PC-3 (cell line): ENCODE measurements at regions not wholly inside any gene's neighbourhood (a gene's known extent, or its start where the extent isn't known, plus 50 kb on each side); places are given as distances from the start of the nearest gene placed in this dataset.

Source experiments
- ATAC-seq: fragments of 200-7000 bp; cut with Tn5 transposase; 2 replicates; pipeline ENCODE4 v1.9.1; 2020; ENCODE audit warnings: mild to moderate bottlenecking, moderate library complexity
- BruUV-seq: library from RNA; stranded (reverse); fragments of 400-500 nt; replicated peaks from 2 replicates; lab custom pipeline; 2021; lab: Mats Ljungman, UMichigan
- CTCF ChIA-PET: fragments of 300-600 bp; sonication (Branson Sonifier 250); formaldehyde crosslinking; loops from one replicate; lab custom pipeline; 2022; ENCODE audit warnings: antibody characterized with exemption; lab: Charles Lee
- POLR2A ChIA-PET: fragments of 300-600 bp; sonication (Branson Sonifier 250); formaldehyde crosslinking; loops from one replicate; lab custom pipeline; 2022; ENCODE audit warnings: antibody characterized with exemption; ENCODE audit not compliant: unreplicated experiment; lab: Charles Lee
- DNase-seq: peaks from one replicate; pipeline ENCODE4 v3.0.0-alpha.2; 2015
- H2AFZ ChIP-seq: fragments of 300-600 bp; sonication (generic); 2 replicates; pipeline ENCODE4 v1.6.0; 2016; ENCODE audit warnings: antibody characterized with exemption, low read length
- H3F3A ChIP-seq: fragments of 300-600 bp; sonication (generic); one replicate; pipeline ENCODE4 v1.6.0; 2017; ENCODE audit warnings: antibody characterized with exemption, low read length, control low read depth, mild to moderate bottlenecking; ENCODE audit not compliant: unreplicated experiment
- H3K27ac ChIP-seq: fragments of 300-600 bp; sonication (generic); 2 replicates; pipeline ENCODE4 v1.5.1; 2016; ENCODE audit warnings: mild to moderate bottlenecking, low read length
- H3K27me3 ChIP-seq: fragments of 300-600 bp; sonication (generic); 2 replicates; pipeline ENCODE4 v1.6.1; 2016; ENCODE audit warnings: low read length, mixed read lengths
- H3K36me3 ChIP-seq: fragments of 300-600 bp; sonication (generic); 2 replicates; pipeline ENCODE4 v1.6.1; 2016; ENCODE audit warnings: low read depth, mixed run types, low read length, mixed read lengths
- H3K4me1 ChIP-seq: fragments of 300-600 bp; sonication (generic); 2 replicates; pipeline ENCODE4 v1.5.1; 2016; ENCODE audit warnings: low read length; ENCODE audit not compliant: insufficient read depth
- H3K4me2 ChIP-seq: fragments of 300-600 bp; sonication (generic); 2 replicates; pipeline ENCODE4 v1.6.0; 2016; ENCODE audit warnings: low read length
- H3K4me3 ChIP-seq: fragments of 300-600 bp; sonication (generic); 2 replicates; pipeline ENCODE4 v1.5.1; 2016; ENCODE audit warnings: mild to moderate bottlenecking, low read length, mixed read lengths
- H3K79me2 ChIP-seq: fragments of 300-600 bp; sonication (generic); 2 replicates; pipeline ENCODE4 v1.6.1; 2017; ENCODE audit warnings: low read length, mixed read lengths
- H3K9ac ChIP-seq: fragments of 300-600 bp; sonication (generic); 2 replicates; pipeline ENCODE4 v1.6.0; 2016; ENCODE audit warnings: mild to moderate bottlenecking, low read length
- H3K9me2 ChIP-seq: fragments of 300-600 bp; sonication (generic); replicated peaks from 2 replicates; pipeline ENCODE4 v1.6.1; 2016; ENCODE audit warnings: mixed run types, low read length, mixed read lengths
- H3K9me3 ChIP-seq: fragments of 300-600 bp; sonication (generic); 2 replicates; pipeline ENCODE4 v1.6.1; 2016; ENCODE audit warnings: low read length, mixed read lengths
- H4K20me1 ChIP-seq: fragments of 300-600 bp; sonication (generic); 2 replicates; pipeline ENCODE4 v1.6.1; 2016; ENCODE audit warnings: low read length, mixed read lengths
- EZH2 ChIP-seq: fragments of 300-600 bp; sonication (generic); IDR thresholded peaks from one replicate; pipeline ENCODE4 v1.6.1; 2017; ENCODE audit warnings: antibody characterized with exemption, mild to moderate bottlenecking, low read length; ENCODE audit not compliant: unreplicated experiment
- EZH2phosphoT487 ChIP-seq: fragments of 300-600 bp; sonication (generic); IDR thresholded peaks from 2 replicates; pipeline ENCODE4 v1.6.1; 2018; ENCODE audit warnings: mild to moderate bottlenecking, antibody characterized with exemption, low read length, borderline replicate concordance
- intact Hi-C: fragments of 100-400 bp; cut with micrococcal nuclease; formaldehyde crosslinking; loops from 2 replicates; pipeline ENCODE4 v1.9.0; 2023
- TF ChIP-seq, protein P1 (sequence below): fragments of 300-600 bp; sonication (generic); conservative IDR thresholded peaks from 2 replicates; pipeline ENCODE4 v1.5.1; 2017; ENCODE audit warnings: antibody characterized with exemption, low read depth, mild to moderate bottlenecking, low read length

DNA sequence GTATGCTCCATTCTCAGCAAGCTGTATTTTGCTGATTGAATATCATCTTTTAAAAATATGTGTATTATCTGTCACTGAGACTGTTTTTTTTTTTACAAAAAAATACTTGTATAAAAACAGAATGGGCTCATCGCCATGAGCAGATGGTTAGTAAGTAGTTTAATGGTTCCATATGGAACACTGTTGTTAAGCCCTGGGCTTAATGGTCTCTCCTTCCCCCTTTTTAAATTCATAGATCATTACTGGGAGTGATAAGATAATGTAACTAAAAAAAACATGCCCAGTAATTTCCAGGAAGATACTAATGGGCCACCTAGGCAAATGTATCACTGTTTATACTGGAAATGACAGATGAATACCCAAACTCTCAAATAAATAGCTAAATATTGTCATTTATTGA is 95.3 kb upstream of the TPRG1 start:
- H3K27me3 ChIP-seq = peaks cover 13% of the 10 kb centered on the region; the same call in 1 of the 2 replicates
- H4K20me1 ChIP-seq = no peaks in the 10 kb centered on the region
- H3K4me3 ChIP-seq = no peak overlapping the region
- H2AFZ ChIP-seq = no peak overlapping the region
- POLR2A ChIA-PET = no interaction called here
- no peaks in the 10 kb centered on the region for H3K9me3 ChIP-seq
- H3K9me2 ChIP-seq = no peaks in the 10 kb centered on the region
- H3K4me1 ChIP-seq = no peaks in the 10 kb centered on the region
- CTCF ChIA-PET = no interaction called here
- no peak overlapping the region for H3K4me2 ChIP-seq
- no TSS peak for BruUV-seq
- no peaks in the 10 kb centered on the region for H3K79me2 ChIP-seq
- TF ChIP-seq EZH2 (no peak), EZH2phosphoT487 (no peak)
- TF ChIP-seq, protein P1, sequence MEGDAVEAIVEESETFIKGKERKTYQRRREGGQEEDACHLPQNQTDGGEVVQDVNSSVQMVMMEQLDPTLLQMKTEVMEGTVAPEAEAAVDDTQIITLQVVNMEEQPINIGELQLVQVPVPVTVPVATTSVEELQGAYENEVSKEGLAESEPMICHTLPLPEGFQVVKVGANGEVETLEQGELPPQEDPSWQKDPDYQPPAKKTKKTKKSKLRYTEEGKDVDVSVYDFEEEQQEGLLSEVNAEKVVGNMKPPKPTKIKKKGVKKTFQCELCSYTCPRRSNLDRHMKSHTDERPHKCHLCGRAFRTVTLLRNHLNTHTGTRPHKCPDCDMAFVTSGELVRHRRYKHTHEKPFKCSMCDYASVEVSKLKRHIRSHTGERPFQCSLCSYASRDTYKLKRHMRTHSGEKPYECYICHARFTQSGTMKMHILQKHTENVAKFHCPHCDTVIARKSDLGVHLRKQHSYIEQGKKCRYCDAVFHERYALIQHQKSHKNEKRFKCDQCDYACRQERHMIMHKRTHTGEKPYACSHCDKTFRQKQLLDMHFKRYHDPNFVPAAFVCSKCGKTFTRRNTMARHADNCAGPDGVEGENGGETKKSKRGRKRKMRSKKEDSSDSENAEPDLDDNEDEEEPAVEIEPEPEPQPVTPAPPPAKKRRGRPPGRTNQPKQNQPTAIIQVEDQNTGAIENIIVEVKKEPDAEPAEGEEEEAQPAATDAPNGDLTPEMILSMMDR = no peak
- H3F3A ChIP-seq = no peaks in the 10 kb centered on the region
- H3K9ac ChIP-seq = no peak overlapping the region
- intact Hi-C loops = no loop called here
- no peaks in the 10 kb centered on the region for H3K36me3 ChIP-seq
- ATAC-seq (no peak), DNase-seq (no peak)
- H3K27ac ChIP-seq = no peak overlapping the region

DNA sequence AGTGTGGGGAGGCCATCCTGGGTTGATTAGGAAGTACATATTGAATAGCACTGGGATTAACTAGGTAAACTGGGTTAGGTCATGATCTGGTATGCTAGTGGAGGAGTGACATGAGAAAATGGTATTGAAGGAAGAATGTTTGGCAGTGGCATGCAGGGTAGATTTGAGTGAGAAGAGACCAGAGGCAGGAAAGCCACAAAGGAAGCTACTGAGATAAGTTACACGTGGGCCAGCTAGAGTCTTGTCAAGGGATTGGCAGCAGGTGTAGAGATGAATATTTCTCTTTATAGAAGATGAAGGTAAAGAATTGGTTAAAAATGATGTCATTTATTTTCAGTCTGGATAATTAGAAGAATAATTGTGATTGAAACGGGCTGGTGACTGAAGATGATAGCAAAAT is 91.0 kb upstream of the TPRG1 start:
- no TSS peak for BruUV-seq
- ATAC-seq = no peak
- ChIA-PET CTCF (no interaction called here), POLR2A (no interaction called here)
- no peak for DNase-seq
- Histone ChIP-seq H3K4me1 (no peaks in the 10 kb centered on the region), H3F3A (no peaks in the 10 kb centered on the region), H2AFZ (no peak overlapping the region), H3K4me3 (no peak overlapping the region), H3K36me3 (no peaks in the 10 kb centered on the region), H3K9ac (no peak overlapping the region), H4K20me1 (no peaks in the 10 kb centered on the region), H3K79me2 (no peaks in the 10 kb centered on the region), H3K27ac (no peak overlapping the region), H3K27me3 (peaks cover 13% of the 10 kb centered on the region; the same call in 1 of the 2 replicates), H3K4me2 (no peak overlapping the region), H3K9me3 (no peaks in the 10 kb centered on the region), H3K9me2 (no peaks in the 10 kb centered on the region)
- TF ChIP-seq EZH2phosphoT487 (no peak), EZH2 (no peak)
- TF ChIP-seq, protein P1 = no peak
- intact Hi-C loops = no loop called here

DNA sequence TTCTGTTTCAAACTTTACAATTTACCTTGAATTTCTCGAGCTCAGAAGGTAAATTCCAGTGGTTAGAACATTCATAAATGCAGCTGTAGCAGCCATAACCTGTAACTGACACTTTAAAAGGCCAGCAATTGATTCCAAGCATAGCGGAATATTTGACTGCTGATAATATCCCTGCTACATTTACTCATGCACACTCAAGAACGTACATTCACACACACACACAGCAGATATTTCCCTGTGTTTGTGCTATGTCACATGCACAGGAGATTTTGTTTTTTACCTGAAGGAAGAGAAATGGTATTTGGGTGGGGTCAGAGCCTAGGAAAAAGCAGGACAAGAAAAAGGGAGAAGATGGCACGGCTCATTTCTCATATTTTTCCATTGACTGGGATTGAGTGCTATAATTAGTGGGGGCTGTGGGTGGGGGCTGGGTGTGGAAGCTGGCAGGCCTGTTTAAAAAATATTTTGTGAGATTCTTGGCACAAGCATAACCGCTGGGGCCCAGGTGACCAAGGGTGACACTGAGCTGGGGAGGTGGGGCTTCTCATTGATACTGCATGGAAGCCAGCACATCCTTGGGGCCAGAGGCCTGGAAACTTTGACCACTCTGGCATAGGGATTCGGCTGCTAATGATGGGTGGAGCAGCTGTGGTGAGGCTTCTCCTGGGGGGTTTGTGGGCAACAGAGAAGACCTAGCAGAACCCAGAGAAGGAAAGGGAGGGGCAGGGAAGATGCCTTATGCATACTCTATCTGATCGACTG is 88.9 kb upstream of the TPRG1 start:
- no peaks in the 10 kb centered on the region for H3K9me3 ChIP-seq
- H3K9me2 ChIP-seq = no peaks in the 10 kb centered on the region
- H3K36me3 ChIP-seq = no peaks in the 10 kb centered on the region
- H4K20me1 ChIP-seq = no peaks in the 10 kb centered on the region
- H3K27ac ChIP-seq = no peak overlapping the region
- ChIA-PET CTCF (interaction anchor here (0.6 kb wide), 1 partner anchor 183 kb away, joined by 3 read pairs; no protein-coding TSS in a partner anchor), POLR2A (no interaction called here)
- no peaks in the 10 kb centered on the region for H3F3A ChIP-seq
- DNase-seq (no peak), ATAC-seq (no peak)
- intact Hi-C loops = no loop called here
- no peak overlapping the region for H3K9ac ChIP-seq
- no peak for TF ChIP-seq EZH2phosphoT487
- no peak overlapping the region for H2AFZ ChIP-seq
- H3K27me3 ChIP-seq = peaks cover 13% of the 10 kb centered on the region; the same call in 1 of the 2 replicates
- H3K4me3 ChIP-seq = no peak overlapping the region
- BruUV-seq = no TSS peak
- H3K79me2 ChIP-seq = no peaks in the 10 kb centered on the region
- no peaks in the 10 kb centered on the region for H3K4me1 ChIP-seq
- H3K4me2 ChIP-seq = no peak overlapping the region
